ENCODE measurements at regions not wholly inside any gene's neighbourhood (a gene's known extent, or its start where the extent isn't known, plus 50 kb on each side); places are given as distances from the start of the nearest gene placed in this dataset.

DNA sequence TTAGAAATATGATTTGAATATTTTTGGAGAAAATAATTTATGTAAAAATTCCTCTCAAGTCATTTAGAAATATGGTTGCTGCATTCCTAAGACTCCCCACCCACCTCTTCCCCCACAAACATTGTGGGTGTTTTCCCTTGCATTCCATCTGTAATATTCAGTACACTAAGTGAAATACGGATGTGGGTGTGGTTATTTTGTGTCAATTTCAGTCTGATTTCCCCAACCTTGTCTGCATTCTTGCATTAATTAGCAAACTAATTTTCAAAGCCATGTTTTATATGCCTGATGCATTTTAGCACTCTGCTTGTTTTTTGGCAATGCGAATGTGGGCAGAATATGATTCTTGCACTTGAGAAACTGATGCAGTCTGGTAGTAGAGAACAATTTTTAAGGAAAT lies 408.3 kb upstream of the RGMA start:
- DNase-seq (ENCODE audit: low read depth in 3 of 3, low spot score in 2 of 3), result no peak

- DNase-seq (ENCODE audit: low read depth in 3 of 3, low spot score in 2 of 3), result no peak
These were observed 407.9 kb upstream of the RGMA start for GRCh38 chr15:93496888-93497287.

GRCh38 chr15:93495799-93496637 lies 407.0 kb upstream of the RGMA start:
- no peak for DNase-seq (ENCODE audit: low read depth in 3 of 3, low spot score in 2 of 3)

DNA sequence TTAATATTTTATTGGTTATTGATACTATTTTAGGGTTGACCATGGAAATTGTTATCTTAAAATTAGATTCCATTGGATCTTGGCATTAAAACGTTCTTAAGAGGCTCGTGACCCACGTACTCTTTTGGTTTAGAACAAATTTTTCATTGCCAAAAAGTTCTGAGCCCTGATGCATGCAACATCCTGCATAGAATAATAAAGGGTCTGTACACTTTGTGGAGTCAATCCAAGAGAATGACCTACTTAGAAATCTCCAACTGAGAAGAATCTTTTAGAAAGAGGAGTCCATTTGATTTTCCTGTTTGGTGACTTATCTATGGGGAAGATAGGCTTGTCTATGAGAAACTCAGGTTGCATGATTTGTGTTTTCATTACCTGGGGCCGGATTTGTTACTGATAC lies 404.2 kb upstream of the RGMA start:
- DNase-seq (ENCODE audit: low read depth in 3 of 3, low spot score in 2 of 3), result no peak

- no peak for DNase-seq (ENCODE audit: low read depth in 3 of 3, low spot score in 2 of 3)
These were observed 402.3 kb upstream of the RGMA start for GRCh38 chr15:93491291-93491690.

- no peak for DNase-seq (ENCODE audit: low read depth in 3 of 3, low spot score in 2 of 3)
These were observed 399.3 kb upstream of the RGMA start for GRCh38 chr15:93488296-93488713.

- DNase-seq (ENCODE audit: low read depth in 3 of 3, low spot score in 2 of 3), result no peak
These were observed 397.6 kb upstream of the RGMA start for GRCh38 chr15:93486407-93487117.

DNA sequence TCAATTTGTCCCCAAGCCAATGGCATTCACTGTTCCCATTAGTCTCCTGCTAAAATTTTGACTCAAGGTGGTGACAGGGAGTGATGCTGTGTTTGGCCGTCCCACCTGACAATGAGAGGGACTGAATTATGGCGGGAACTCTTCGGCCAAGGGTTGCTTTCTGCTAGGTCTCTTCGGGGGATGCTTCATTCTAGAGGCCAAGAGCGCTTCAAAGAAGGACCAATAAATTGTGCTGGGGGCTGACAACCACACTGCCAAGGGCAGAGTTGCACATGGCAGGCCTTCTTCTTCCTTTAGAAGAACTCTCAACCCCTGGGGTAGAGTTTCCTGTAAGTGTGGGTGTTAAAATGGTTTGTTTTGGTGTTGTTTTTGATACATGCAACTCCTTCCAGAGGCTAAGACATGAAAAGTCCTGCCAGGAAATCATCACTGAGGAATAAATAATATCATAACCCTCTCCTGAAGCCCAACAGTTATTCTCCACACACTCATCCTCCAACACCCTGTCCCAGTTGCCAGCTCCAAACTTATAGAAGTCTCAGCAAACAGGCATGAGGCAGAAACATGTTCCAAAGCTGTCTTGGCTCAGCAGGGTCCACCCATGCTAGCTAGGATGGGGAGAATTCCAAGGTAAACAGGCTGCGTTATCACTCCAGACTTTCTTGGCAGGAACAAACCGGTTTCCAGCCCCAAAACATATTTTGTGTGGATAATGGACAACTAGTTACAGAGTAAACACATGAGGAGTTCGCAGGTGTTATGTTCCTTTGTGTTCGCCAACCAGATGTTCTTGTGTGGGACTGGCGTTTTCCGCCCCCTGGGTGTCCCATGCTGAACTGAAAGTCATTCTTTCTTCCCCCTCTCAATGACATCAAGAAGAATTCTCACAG lies 396.7 kb upstream of the RGMA start:
- DNase-seq (ENCODE audit: low read depth in 3 of 3, low spot score in 2 of 3), result no peak

DNA sequence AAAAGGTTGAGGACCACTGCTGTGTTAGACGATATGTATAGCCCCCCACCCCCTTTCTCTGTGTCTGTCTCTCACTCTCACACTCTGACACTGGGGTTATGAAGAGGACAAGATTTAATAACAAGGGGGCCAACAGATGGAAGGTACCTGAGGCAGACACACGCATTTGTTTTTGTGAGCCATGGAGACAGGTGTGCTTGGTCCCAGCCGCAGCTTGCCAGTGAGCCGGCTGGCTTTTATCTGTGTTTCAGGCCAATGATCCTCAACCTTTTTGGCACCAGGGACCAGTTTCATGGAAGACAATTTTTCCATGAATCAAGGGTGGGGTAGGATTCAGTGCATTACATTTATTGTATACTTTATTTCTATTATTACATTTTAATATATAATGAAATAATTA lies 394.9 kb upstream of the RGMA start:
- DNase-seq (ENCODE audit: low read depth in 3 of 3, low spot score in 2 of 3), result no peak

GRCh38 chr15:93482731-93483130 lies 393.7 kb upstream of the RGMA start:
- no peak for DNase-seq (ENCODE audit: low read depth in 3 of 3, low spot score in 2 of 3)

DNA sequence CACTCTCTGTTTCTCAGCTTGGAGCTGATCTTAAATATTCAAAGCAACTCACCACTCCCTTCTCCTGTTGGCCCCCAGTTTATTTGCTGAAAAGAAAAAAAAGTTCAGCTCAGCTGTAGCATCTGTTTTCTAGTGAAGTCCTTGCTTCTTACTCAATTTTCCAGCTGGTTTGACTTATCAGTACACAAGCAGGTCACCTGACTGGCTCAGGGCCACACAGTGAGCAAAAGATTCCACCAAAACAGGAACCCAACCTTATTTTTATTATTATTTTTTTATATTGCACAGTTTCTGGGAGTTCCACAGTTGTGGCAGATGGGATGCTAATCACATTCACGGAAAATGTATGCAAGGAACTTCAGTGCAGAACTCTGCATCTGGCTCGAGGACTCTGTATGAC lies 390.7 kb upstream of the RGMA start:
- DNase-seq (ENCODE audit: low read depth in 3 of 3, low spot score in 2 of 3), result no peak

GRCh38 chr15:93478947-93479346 lies 389.9 kb upstream of the RGMA start:
- DNase-seq (ENCODE audit: low read depth in 3 of 3, low spot score in 2 of 3), result no peak

GRCh38 chr15:93477721-93478120 lies 388.7 kb upstream of the RGMA start:
- DNase-seq (ENCODE audit: low read depth in 3 of 3, low spot score in 2 of 3), result no peak

DNA sequence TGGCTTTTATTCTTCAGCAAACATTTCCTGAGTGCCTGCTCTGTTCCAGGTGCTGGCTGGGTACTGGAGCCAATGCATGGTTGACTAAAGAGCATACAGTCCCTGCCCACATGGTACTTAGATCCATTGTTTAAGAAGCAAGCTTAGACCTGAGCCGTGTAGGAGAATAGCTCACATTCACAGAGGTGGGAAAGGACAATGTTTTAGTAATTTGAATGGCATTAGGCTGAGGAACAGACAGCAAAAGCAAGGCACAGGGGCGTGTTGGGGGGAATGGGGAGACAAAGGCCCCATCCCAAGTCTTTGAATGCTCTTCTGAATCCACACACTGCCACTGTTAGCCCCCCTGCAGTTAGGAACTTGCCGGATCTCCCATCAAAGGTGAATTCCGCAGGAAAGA lies 388.2 kb upstream of the RGMA start:
- no peak for DNase-seq (ENCODE audit: low read depth in 3 of 3, low spot score in 2 of 3)

- DNase-seq (ENCODE audit: low read depth in 3 of 3, low spot score in 2 of 3), result no peak
These were observed 387.6 kb upstream of the RGMA start for GRCh38 chr15:93476491-93477177.

- no peak for DNase-seq (ENCODE audit: low read depth in 3 of 3, low spot score in 2 of 3)
These were observed 385.7 kb upstream of the RGMA start for GRCh38 chr15:93474728-93475127.

GRCh38 chr15:93469994-93470393 lies 381.0 kb upstream of the RGMA start:
- DNase-seq (ENCODE audit: low read depth in 3 of 3, low spot score in 2 of 3), result no peak

- no peak for DNase-seq (ENCODE audit: low read depth in 3 of 3, low spot score in 2 of 3)
These were observed 378.3 kb upstream of the RGMA start for GRCh38 chr15:93467337-93467736.

DNA sequence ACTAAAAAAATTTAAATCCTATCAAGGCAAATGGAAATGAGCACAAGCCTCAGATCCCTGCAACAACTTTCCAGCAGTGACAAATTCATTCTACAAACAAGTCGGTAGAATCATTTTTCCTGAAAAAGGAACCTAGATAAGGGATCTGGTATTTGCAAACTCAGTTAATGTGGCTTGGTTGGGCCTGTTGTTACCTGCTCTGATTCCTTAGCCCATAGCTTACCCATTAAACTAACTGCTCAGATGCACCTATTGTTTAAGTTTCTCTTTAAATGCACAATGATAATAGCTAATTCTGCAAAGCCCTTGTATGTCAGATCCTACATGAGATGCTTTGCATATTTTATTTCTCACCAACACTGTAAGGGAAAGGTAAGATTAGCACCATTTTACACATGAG lies 377.4 kb upstream of the RGMA start:
- DNase-seq (ENCODE audit: low read depth in 3 of 3, low spot score in 2 of 3), result no peak

- DNase-seq (ENCODE audit: low read depth in 3 of 3, low spot score in 2 of 3), result no peak
These were observed 373.7 kb upstream of the RGMA start for GRCh38 chr15:93462690-93463089.

DNA sequence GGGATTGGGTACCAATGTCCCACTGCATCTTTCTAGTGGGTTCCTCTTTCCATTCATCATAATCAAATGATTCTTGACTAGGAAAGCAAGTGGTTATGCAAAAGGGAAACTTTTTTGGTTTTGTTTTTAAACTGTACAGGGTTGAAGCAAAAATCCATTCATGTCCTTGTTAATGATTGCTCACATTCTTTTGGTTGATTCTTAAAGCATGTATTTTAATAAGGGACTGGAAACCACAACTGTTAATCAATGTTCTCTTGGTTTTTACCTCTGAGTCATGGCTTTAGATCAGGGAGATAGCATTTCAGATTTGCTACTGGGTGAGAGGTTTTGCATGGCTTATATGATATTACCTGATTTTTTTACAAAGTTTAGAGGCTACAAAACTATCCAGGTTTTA lies 371.7 kb upstream of the RGMA start:
- no peak for DNase-seq (ENCODE audit: low read depth in 3 of 3, low spot score in 2 of 3)
